ENCODE measurements at regions not wholly inside any gene's neighbourhood (a gene's known extent, or its start where the extent isn't known, plus 50 kb on each side); places are given as distances from the start of the nearest gene placed in this dataset.

DNA sequence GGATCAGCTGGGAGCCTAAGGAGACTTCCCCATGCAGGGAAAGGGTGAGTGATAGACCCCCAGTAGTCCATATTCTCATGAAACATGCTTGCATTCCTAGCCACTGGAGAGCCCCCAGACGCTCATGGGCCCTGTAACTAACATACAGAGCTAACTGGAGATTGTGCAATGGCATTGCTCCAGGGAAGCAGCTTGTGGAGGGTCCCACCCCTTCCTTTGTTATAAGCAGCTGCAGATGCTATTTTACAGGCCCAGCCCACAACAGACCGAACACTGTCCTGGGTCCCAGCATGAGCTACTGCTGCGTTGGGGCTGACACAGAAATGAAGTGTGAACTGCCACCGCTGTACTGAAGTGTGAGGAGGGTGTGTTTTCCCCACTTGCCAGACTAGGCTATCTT is 1465.7 kb upstream of the DIAPH2 start:
- TF ChIP-seq CREB1 (IDR thresholded peaks at IDR 0.05; ENCODE audit: low read depth) (no peak), EP300 (IDR thresholded peaks at IDR 0.05; ENCODE audit: borderline replicate concordance) (no peak), YY1 (IDR thresholded peaks at IDR 0.05; ENCODE audit: low read depth) (no peak), NFIC (IDR thresholded peaks at IDR 0.05) (no peak), CEBPB (IDR thresholded peaks at IDR 0.05) (no peak), MAX (IDR thresholded peaks at IDR 0.05) (no peak), TAF1 (IDR thresholded peaks at IDR 0.05; ENCODE audit: low read depth) (no peak), RAD21 (IDR thresholded peaks at IDR 0.05; ENCODE audit: low read depth) (no peak), FOXM1 (IDR thresholded peaks at IDR 0.05; ENCODE audit: borderline replicate concordance, low read depth) (no peak), EGR1 (IDR thresholded peaks at IDR 0.05) (no peak), ZBTB7A (IDR thresholded peaks at IDR 0.05; ENCODE audit: low read depth) (no peak)
- TF ChIP-seq, protein P1, sequence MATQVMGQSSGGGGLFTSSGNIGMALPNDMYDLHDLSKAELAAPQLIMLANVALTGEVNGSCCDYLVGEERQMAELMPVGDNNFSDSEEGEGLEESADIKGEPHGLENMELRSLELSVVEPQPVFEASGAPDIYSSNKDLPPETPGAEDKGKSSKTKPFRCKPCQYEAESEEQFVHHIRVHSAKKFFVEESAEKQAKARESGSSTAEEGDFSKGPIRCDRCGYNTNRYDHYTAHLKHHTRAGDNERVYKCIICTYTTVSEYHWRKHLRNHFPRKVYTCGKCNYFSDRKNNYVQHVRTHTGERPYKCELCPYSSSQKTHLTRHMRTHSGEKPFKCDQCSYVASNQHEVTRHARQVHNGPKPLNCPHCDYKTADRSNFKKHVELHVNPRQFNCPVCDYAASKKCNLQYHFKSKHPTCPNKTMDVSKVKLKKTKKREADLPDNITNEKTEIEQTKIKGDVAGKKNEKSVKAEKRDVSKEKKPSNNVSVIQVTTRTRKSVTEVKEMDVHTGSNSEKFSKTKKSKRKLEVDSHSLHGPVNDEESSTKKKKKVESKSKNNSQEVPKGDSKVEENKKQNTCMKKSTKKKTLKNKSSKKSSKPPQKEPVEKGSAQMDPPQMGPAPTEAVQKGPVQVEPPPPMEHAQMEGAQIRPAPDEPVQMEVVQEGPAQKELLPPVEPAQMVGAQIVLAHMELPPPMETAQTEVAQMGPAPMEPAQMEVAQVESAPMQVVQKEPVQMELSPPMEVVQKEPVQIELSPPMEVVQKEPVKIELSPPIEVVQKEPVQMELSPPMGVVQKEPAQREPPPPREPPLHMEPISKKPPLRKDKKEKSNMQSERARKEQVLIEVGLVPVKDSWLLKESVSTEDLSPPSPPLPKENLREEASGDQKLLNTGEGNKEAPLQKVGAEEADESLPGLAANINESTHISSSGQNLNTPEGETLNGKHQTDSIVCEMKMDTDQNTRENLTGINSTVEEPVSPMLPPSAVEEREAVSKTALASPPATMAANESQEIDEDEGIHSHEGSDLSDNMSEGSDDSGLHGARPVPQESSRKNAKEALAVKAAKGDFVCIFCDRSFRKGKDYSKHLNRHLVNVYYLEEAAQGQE (IDR thresholded peaks at IDR 0.05; ENCODE audit: low read depth) = no peak

Measured in Ishikawa (cell line).